WTC11 (cell line): ENCODE measurements at regions not wholly inside any gene's neighbourhood (a gene's known extent, or its start where the extent isn't known, plus 50 kb on each side); places are given as distances from the start of the nearest gene placed in this dataset.

Experiments used
- ATAC-seq: fragments of 200-7000 bp; cut with Tn5 transposase; 2 replicates; pipeline ENCODE4 v1.10.0; 2021; ENCODE audit warnings: mild to moderate bottlenecking, moderate library complexity
- CTCF ChIA-PET: fragments of 300-600 bp; sonication (Branson Sonifier 250); formaldehyde crosslinking; loops from one replicate; lab custom pipeline; 2021; ENCODE audit warnings: antibody characterized with exemption; lab: Charles Lee
- POLR2A ChIA-PET: fragments of 350-600 bp; sonication (Branson Sonifier 250); formaldehyde crosslinking; loops from one replicate; lab custom pipeline; 2021; ENCODE audit warnings: antibody characterized with exemption; lab: Charles Lee
- DNase-seq: peaks from one replicate; pipeline ENCODE4 v3.0.0; 2021; ENCODE audit warnings: low spot score
- H3K27ac Mint-ChIP-seq: 2 replicates; pipeline ENCODE4 v1.8.0; 2021; ENCODE audit warnings: mixed read lengths
- H3K27me3 Mint-ChIP-seq: 2 replicates; pipeline ENCODE4 v1.8.0; 2021; ENCODE audit warnings: low read depth, mild to moderate bottlenecking, moderate library complexity, mixed read lengths
- H3K36me3 Mint-ChIP-seq: 2 replicates; pipeline ENCODE4 v1.8.0; 2021; ENCODE audit warnings: mixed read lengths
- H3K4me1 Mint-ChIP-seq: 2 replicates; pipeline ENCODE4 v1.8.0; 2022; ENCODE audit warnings: mixed read lengths
- H3K4me3 Mint-ChIP-seq: 2 replicates; pipeline ENCODE4 v1.8.0; 2021; ENCODE audit warnings: mild to moderate bottlenecking, moderate library complexity, mixed read lengths
- H3K9me3 Mint-ChIP-seq: 2 replicates; pipeline ENCODE4 v1.8.0; 2021; ENCODE audit warnings: mixed read lengths
- AFF4 ChIP-seq: sonication (generic); formaldehyde crosslinking; IDR thresholded peaks from 2 replicates; pipeline ENCODE4 v1.8.1; 2023; ENCODE audit warnings: mild to moderate bottlenecking, missing genetic modification reagents, borderline replicate concordance
- CREB1 ChIP-seq: sonication (generic); formaldehyde crosslinking; IDR thresholded peaks from 2 replicates; pipeline ENCODE4 v1.8.0; 2023; ENCODE audit warnings: mild to moderate bottlenecking, missing genetic modification reagents
- CREM ChIP-seq: sonication (generic); formaldehyde crosslinking; IDR thresholded peaks from 2 replicates; pipeline ENCODE4 v1.8.1; 2022; ENCODE audit warnings: mild to moderate bottlenecking, missing genetic modification reagents, moderate library complexity
- CTCF ChIP-seq: fragments of 200-600 bp; IDR thresholded peaks from 2 replicates; pipeline ENCODE4 v1.8.0; 2022; ENCODE audit warnings: antibody characterized with exemption
- E2F5 ChIP-seq: sonication (generic); formaldehyde crosslinking; IDR thresholded peaks from 2 replicates; pipeline ENCODE4 v1.8.1; 2022; ENCODE audit warnings: mild to moderate bottlenecking, moderate library complexity, missing genetic modification reagents
- ELF4 ChIP-seq: sonication (generic); formaldehyde crosslinking; IDR thresholded peaks from 2 replicates; pipeline ENCODE4 v1.8.1; 2022; ENCODE audit warnings: low read depth, mild to moderate bottlenecking, moderate library complexity, missing genetic modification reagents
- FOXJ3 ChIP-seq: sonication (generic); formaldehyde crosslinking; IDR thresholded peaks from 2 replicates; pipeline ENCODE4 v1.9.0; 2021; ENCODE audit warnings: missing genetic modification reagents, mild to moderate bottlenecking, borderline replicate concordance
- FOXK1 ChIP-seq: sonication (generic); formaldehyde crosslinking; IDR thresholded peaks from 2 replicates; pipeline ENCODE4 v1.8.0; 2022; ENCODE audit warnings: mild to moderate bottlenecking, moderate library complexity, missing genetic modification reagents
- GABPB1 ChIP-seq: sonication (generic); formaldehyde crosslinking; IDR thresholded peaks from 2 replicates; pipeline ENCODE4 v1.8.1; 2023; ENCODE audit warnings: mild to moderate bottlenecking, missing genetic modification reagents
- GRHL2 ChIP-seq: fragments of 250-450 bp; sonication (Bioruptor Pico); IDR thresholded peaks from 2 replicates; pipeline ENCODE4 v1.8.0; 2022; ENCODE audit warnings: mild to moderate bottlenecking, moderate library complexity; ENCODE audit not compliant: insufficient replicate concordance, severe bottlenecking
- JAZF1 ChIP-seq: fragments of 250-450 bp; sonication (Bioruptor Pico); IDR thresholded peaks from 2 replicates; pipeline ENCODE4 v1.9.0; 2021; ENCODE audit warnings: moderate library complexity, mild to moderate bottlenecking, inconsistent platforms
- MAX ChIP-seq: sonication (generic); formaldehyde crosslinking; IDR thresholded peaks from 2 replicates; pipeline ENCODE4 v1.8.0; 2022; ENCODE audit warnings: mild to moderate bottlenecking, missing genetic modification reagents
- RORB ChIP-seq: fragments of 250-450 bp; sonication (Bioruptor Pico); IDR thresholded peaks from 2 replicates; pipeline ENCODE4 v1.9.0; 2021; ENCODE audit warnings: mild to moderate bottlenecking
- SMAD3 ChIP-seq: sonication (generic); formaldehyde crosslinking; IDR thresholded peaks from 2 replicates; pipeline ENCODE4 v1.8.0; 2022; ENCODE audit warnings: missing genetic modification reagents, mild to moderate bottlenecking, borderline replicate concordance
- SOX15 ChIP-seq: fragments of 250-450 bp; sonication (Bioruptor Pico); IDR thresholded peaks from 2 replicates; pipeline ENCODE4 v1.9.0; 2021; ENCODE audit warnings: mild to moderate bottlenecking
- ZBTB21 ChIP-seq: sonication (generic); formaldehyde crosslinking; IDR thresholded peaks from 2 replicates; pipeline ENCODE4 v1.8.1; 2023; ENCODE audit warnings: mild to moderate bottlenecking, missing genetic modification reagents, borderline replicate concordance
- ZBTB43 ChIP-seq: sonication (generic); formaldehyde crosslinking; IDR thresholded peaks from 2 replicates; pipeline ENCODE4 v1.8.1; 2023; ENCODE audit warnings: mild to moderate bottlenecking, missing genetic modification reagents
- ZMAT4 ChIP-seq: fragments of 250-450 bp; sonication (Bioruptor Pico); IDR thresholded peaks from 2 replicates; pipeline ENCODE4 v1.9.0; 2021; ENCODE audit warnings: mild to moderate bottlenecking
- ZNF219 ChIP-seq: sonication (generic); formaldehyde crosslinking; IDR thresholded peaks from 2 replicates; pipeline ENCODE4 v1.8.0; 2023; ENCODE audit warnings: missing genetic modification reagents, mild to moderate bottlenecking, borderline replicate concordance
- ZSCAN18 ChIP-seq: fragments of 250-450 bp; sonication (Bioruptor Pico); IDR thresholded peaks from 2 replicates; pipeline ENCODE4 v2.1.2; 2022; ENCODE audit warnings: mild to moderate bottlenecking, moderate library complexity

GRCh38 chr6:43912598-43913371 lies 142.8 kb downstream of the VEGFA start:
- POLR2A ChIA-PET: interaction anchor here (1.3 to 4.0 kb wide), 2 partner anchors 11 to 14 kb away, joined by 3 to 22 read pairs; no protein-coding TSS in a partner anchor

GRCh38 chr6:43912116-43912577 lies 142.1 kb downstream of the VEGFA start:
- ATAC-seq: no peak
- Mint-ChIP-seq H3K27me3 (no peaks in the 10 kb centered on the region; the same call in 1 of the 2 replicates), H3K4me1 (peaks cover 35% of the 10 kb centered on the region), H3K27ac (no peak overlapping the region), H3K9me3 (no peaks in the 10 kb centered on the region), H3K36me3 (no peaks in the 10 kb centered on the region), H3K4me3 (no peak overlapping the region)
- no peak for DNase-seq
- CTCF ChIA-PET: interaction anchor here (0.9 to 1.6 kb wide), 4 partner anchors 12 to 151 kb away, joined by 3 to 5 read pairs (median 4); partner anchors contain the start of gene VEGFA
- POLR2A ChIA-PET: interaction anchor here (4.0 kb wide), 1 partner anchor 14 kb away, joined by 22 read pairs; no protein-coding TSS in a partner anchor
- TF ChIP-seq RORB (CRISPR knock-in tag) (no peak), CREM (CRISPR knock-in tag) (no peak), ZMAT4 (CRISPR knock-in tag) (no peak), GRHL2 (CRISPR knock-in tag) (no peak), ZNF219 (CRISPR knock-in tag) (no peak), ELF4 (CRISPR knock-in tag) (no peak), ZSCAN18 (no peak), E2F5 (no peak), JAZF1 (no peak), FOXJ3 (CRISPR knock-in tag) (no peak), CTCF (no peak), CREB1 (no peak), AFF4 (CRISPR knock-in tag) (no peak), SMAD3 (CRISPR knock-in tag) (no peak), SOX15 (CRISPR knock-in tag) (no peak), MAX (CRISPR knock-in tag) (no peak), ZBTB21 (CRISPR knock-in tag) (no peak), FOXK1 (CRISPR knock-in tag) (no peak)

More at GRCh38 chr6:43912598-43913371, 142.8 kb downstream of the VEGFA start:
- peak; percentile 63; the same call in 1 of the 2 replicates for TF ChIP-seq GABPB1 (CRISPR knock-in tag)
- no peak for TF ChIP-seq ZBTB43 (CRISPR knock-in tag)
- Mint-ChIP-seq H3K9me3 (no peaks in the 10 kb centered on the region), H3K36me3 (no peaks in the 10 kb centered on the region), H3K4me1 (peaks cover 35% of the 10 kb centered on the region), H3K27me3 (no peaks in the 10 kb centered on the region; the same call in 1 of the 2 replicates), H3K27ac (no peak overlapping the region), H3K4me3 (no peak overlapping the region)
- CTCF ChIA-PET: interaction anchor here (0.6 to 2.5 kb wide), 13 partner anchors 8 to 166 kb away, joined by 3 to 17 read pairs (median 3); partner anchors contain the start of gene VEGFA
- ATAC-seq (peak; percentile 56), DNase-seq (no peak)
